Gastrocnemius medialis (tissue), 4 donors: ENCODE measurements at regions not wholly inside any gene's neighbourhood (a gene's known extent, or its start where the extent isn't known, plus 50 kb on each side); places are given as distances from the start of the nearest gene placed in this dataset.

ENCODE experiments used
- CTCF ChIP-seq, 5 experiments: fragments of 450-650 bp in 3 of 5; fragments of 200-600 bp in 2 of 5; sonication (generic) in 2 of 5; IDR thresholded peaks in 4 of 5; conservative IDR thresholded peaks in 1 of 5; 1 replicate in 4 of 5; 2 replicates in 1 of 5; pipeline ENCODE4 v1.5.1; 2016 to 2019; ENCODE audit warnings: antibody characterized with exemption in 5 of 5, mild to moderate bottlenecking in 3 of 5, moderate library complexity in 3 of 5
- POLR2A ChIP-seq, 2 donors: fragments of 450-650 bp; IDR thresholded peaks; one replicate each; pipeline ENCODE4 v1.6.1; 2017; ENCODE audit warnings: antibody characterized with exemption in 2 of 2, mild to moderate bottlenecking in 2 of 2, moderate library complexity in 2 of 2

- TF ChIP-seq CTCF (IDR thresholded peaks at IDR 0.05 in 4 of 5, conservative IDR thresholded peaks at IDR 0.05 in 1 of 5) (no peak), POLR2A (IDR thresholded peaks at IDR 0.05) (no peak)
Observed at GRCh38 chr15:70430069-70430468, 332.4 kb upstream of the TLE3 start.
